Fibroblast of lung (primary cell): ENCODE measurements at regions not wholly inside any gene's neighbourhood (a gene's known extent, or its start where the extent isn't known, plus 50 kb on each side); places are given as distances from the start of the nearest gene placed in this dataset.
"Not testable (repeated sequence)": the region's sequence is repeated elsewhere in the genome, so short reads cannot be mapped to it uniquely, and the experiment has no call there.

Source experiments
- DNase-seq, 2 donors: peaks; one replicate each; pipeline versions ENCODE4 v3.0.0 to v3.0.0-alpha.2; 2010; ENCODE audit warnings: low read depth in 2 of 2
- H2AFZ ChIP-seq: 2 replicates; pipeline ENCODE4 v1.5.1; 2012; ENCODE audit warnings: low read length, control low read depth, inconsistent platforms
- H3K27ac ChIP-seq: 2 replicates; pipeline ENCODE4 v1.5.1; 2011; ENCODE audit warnings: low read length, control low read depth; ENCODE audit not compliant: insufficient read depth
- H3K27me3 ChIP-seq: 2 replicates; pipeline ENCODE4 v1.5.1; 2011; ENCODE audit warnings: mild to moderate bottlenecking, low read length; ENCODE audit not compliant: control insufficient read depth, insufficient read depth
- H3K36me3 ChIP-seq: 2 replicates; pipeline ENCODE4 v1.5.1; 2011; ENCODE audit warnings: low read length; ENCODE audit not compliant: control insufficient read depth, insufficient read depth
- H3K4me1 ChIP-seq: 2 replicates; pipeline ENCODE4 v1.5.1; 2011; ENCODE audit warnings: low read length; ENCODE audit not compliant: control insufficient read depth, insufficient read depth; ENCODE audit errors: extremely low read depth
- H3K4me2 ChIP-seq: 2 replicates; pipeline ENCODE4 v1.5.1; 2011; ENCODE audit warnings: low read length, control low read depth; ENCODE audit not compliant: insufficient read depth; ENCODE audit errors: extremely low read depth
- H3K4me3 ChIP-seq, 4 experiments: fragments of 200-600 bp in 1 of 4; sonication (generic) in 1 of 4; replicated peaks in 1 of 4; 2 replicates each; pipeline ENCODE4 v1.5.1; 2011 to 2016; ENCODE audit warnings: low read length in 4 of 4, low read depth in 3 of 4, mild to moderate bottlenecking in 3 of 4, control low read depth in 2 of 4, inconsistent platforms in 1 of 4, mixed read lengths in 1 of 4; ENCODE audit not compliant: insufficient read depth in 1 of 4; ENCODE audit errors: control extremely low read depth in 1 of 4
- H3K79me2 ChIP-seq: 2 replicates; pipeline ENCODE4 v1.5.1; 2012; ENCODE audit warnings: mild to moderate bottlenecking, low read length, inconsistent platforms; ENCODE audit not compliant: control insufficient read depth, insufficient read depth
- H3K9ac ChIP-seq: 2 replicates; pipeline ENCODE4 v1.5.1; 2011; ENCODE audit warnings: mild to moderate bottlenecking, low read length, control low read depth; ENCODE audit not compliant: insufficient read depth
- H3K9me3 ChIP-seq: 2 replicates; pipeline ENCODE4 v1.5.1; 2012; ENCODE audit warnings: low read depth, low read length; ENCODE audit not compliant: control insufficient read depth, insufficient read depth
- H4K20me1 ChIP-seq: 2 replicates; pipeline ENCODE4 v1.5.1; 2011; ENCODE audit warnings: low read length; ENCODE audit not compliant: control insufficient read depth, insufficient read depth; ENCODE audit errors: extremely low read depth
- CTCF ChIP-seq, 2 donors: IDR thresholded peaks in 1 of 2; conservative IDR thresholded peaks in 1 of 2; 1 replicate in 1 of 2; 2 replicates in 1 of 2; pipeline ENCODE4 v1.5.1; 2011 to 2012; ENCODE audit warnings: low read length in 2 of 2, control low read depth in 1 of 2, inconsistent platforms in 1 of 2, low read depth in 1 of 2, mild to moderate bottlenecking in 1 of 2
- EZH2 ChIP-seq: IDR thresholded peaks from 2 replicates; pipeline ENCODE4 v1.5.1; 2012; ENCODE audit warnings: low read length, control low read depth, mild to moderate bottlenecking; ENCODE audit errors: missing control alignments

- H2AFZ ChIP-seq = no peak overlapping the region
- no peaks in the 10 kb centered on the region for H4K20me1 ChIP-seq
- H3K27ac ChIP-seq = no peak overlapping the region
- H3K79me2 ChIP-seq = no peaks in the 10 kb centered on the region
- no peaks in the 10 kb centered on the region for H3K36me3 ChIP-seq
- no peaks in the 10 kb centered on the region for H3K4me1 ChIP-seq
- no peaks in the 10 kb centered on the region for H3K27me3 ChIP-seq
- no peaks in the 10 kb centered on the region for H3K9me3 ChIP-seq
- H3K9ac ChIP-seq = no peak overlapping the region
- no peak overlapping the region for H3K4me3 ChIP-seq
- TF ChIP-seq EZH2 (no peak), CTCF (conservative IDR thresholded peaks at IDR 0.05 in 1 of 2, IDR thresholded peaks at IDR 0.05 in 1 of 2; ENCODE audit: low read depth in 1 of 2, low read length in 2 of 2) (no peak)
- no peak for DNase-seq
- H3K4me2 ChIP-seq = no peak overlapping the region
These were observed 104.9 kb downstream of the TFAP2C start for GRCh38 chr20:56733967-56734366.

- H3K36me3 ChIP-seq = no peaks in the 10 kb centered on the region
These were observed 106.1 kb downstream of the TFAP2C start for GRCh38 chr20:56735084-56735642.

GRCh38 chr20:56736285-56736857, 107.3 kb downstream of the TFAP2C start:
- no peaks in the 10 kb centered on the region for H3K4me1 ChIP-seq
- H4K20me1 ChIP-seq = no peaks in the 10 kb centered on the region
- H3K4me3 ChIP-seq = no peak overlapping the region
- no peak overlapping the region for H3K9ac ChIP-seq
- no peaks in the 10 kb centered on the region for H3K36me3 ChIP-seq
- TF ChIP-seq EZH2 (no peak), CTCF (conservative IDR thresholded peaks at IDR 0.05 in 1 of 2, IDR thresholded peaks at IDR 0.05 in 1 of 2; ENCODE audit: low read depth in 1 of 2, low read length in 2 of 2) (no peak)
- DNase-seq = no peak
- H2AFZ ChIP-seq = no peak overlapping the region
- no peak overlapping the region for H3K4me2 ChIP-seq
- H3K79me2 ChIP-seq = no peaks in the 10 kb centered on the region
- no peak overlapping the region for H3K27ac ChIP-seq
- H3K27me3 ChIP-seq = no peaks in the 10 kb centered on the region
- H3K9me3 ChIP-seq = no peaks in the 10 kb centered on the region

More at GRCh38 chr20:56735084-56735642, 106.1 kb downstream of the TFAP2C start:
- Histone ChIP-seq H3K4me3 (no peak overlapping the region), H2AFZ (no peak overlapping the region), H3K9ac (no peak overlapping the region), H3K9me3 (no peaks in the 10 kb centered on the region), H4K20me1 (no peaks in the 10 kb centered on the region), H3K79me2 (no peaks in the 10 kb centered on the region), H3K4me2 (no peak overlapping the region), H3K4me1 (no peaks in the 10 kb centered on the region), H3K27me3 (no peaks in the 10 kb centered on the region), H3K27ac (no peak overlapping the region)
- no peak for TF ChIP-seq EZH2
- no peak for TF ChIP-seq CTCF (conservative IDR thresholded peaks at IDR 0.05 in 1 of 2, IDR thresholded peaks at IDR 0.05 in 1 of 2; ENCODE audit: low read depth in 1 of 2, low read length in 2 of 2)
- DNase-seq = no peak

- not testable (repeated sequence) for DNase-seq, H3K4me3 ChIP-seq, H3K36me3 ChIP-seq, H3K79me2 ChIP-seq, H3K4me1 ChIP-seq, H2AFZ ChIP-seq, H3K9ac ChIP-seq, H3K27ac ChIP-seq, H3K9me3 ChIP-seq, H4K20me1 ChIP-seq, H3K4me2 ChIP-seq, H3K27me3 ChIP-seq
These were observed 115.3 kb downstream of the TFAP2C start for GRCh38 chr20:56744325-56744821.
